A549 (cell line): ENCODE measurements at regions not wholly inside any gene's neighbourhood (a gene's known extent, or its start where the extent isn't known, plus 50 kb on each side); places are given as distances from the start of the nearest gene placed in this dataset.

Experiments
- CTCF ChIP-seq: fragments of >200 bp; sonication (Bioruptor Twin); formaldehyde crosslinking; IDR thresholded peaks from 3 replicates; pipeline ENCODE4 v1.5.1; 2016
- RAD21 ChIP-seq, 2 experiments: fragments of >200 bp in 1 of 2; sonication (Bioruptor Twin) in 1 of 2; formaldehyde crosslinking in 1 of 2; IDR thresholded peaks in 1 of 2; conservative IDR thresholded peaks in 1 of 2; 2 replicates in 1 of 2; 3 replicates in 1 of 2; pipeline ENCODE4 v1.6.1; 2012 to 2018; ENCODE audit warnings: inconsistent platforms in 1 of 2

GRCh38 chr6:111941686-111942330 is 68.6 kb upstream of the FYN start:
- TF ChIP-seq RAD21 (conservative IDR thresholded peaks at IDR 0.05 in 1 of 2, IDR thresholded peaks at IDR 0.05 in 1 of 2): no peak
- no peak for TF ChIP-seq CTCF
